CD14-positive monocyte (primary cell): ENCODE measurements at regions not wholly inside any gene's neighbourhood (a gene's known extent, or its start where the extent isn't known, plus 50 kb on each side); places are given as distances from the start of the nearest gene placed in this dataset.

Source experiments
- DNase-seq, 3 donors: peaks; one replicate each; pipeline ENCODE4 v3.0.0-alpha.2; 2011 to 2022
- H2AFZ ChIP-seq: 2 replicates; pipeline ENCODE4 v1.6.0; 2012; ENCODE audit warnings: mild to moderate bottlenecking, low read depth, low read length, inconsistent platforms; ENCODE audit not compliant: insufficient read depth, poor library complexity, severe bottlenecking
- H3K27ac ChIP-seq, 2 donors: 1 replicate in 1 of 2; 2 replicates in 1 of 2; pipeline ENCODE4 v1.5.1; 2012 to 2013; ENCODE audit warnings: low read length in 2 of 2, control low read depth in 1 of 2, inconsistent platforms in 1 of 2, low read depth in 1 of 2, mild to moderate bottlenecking in 1 of 2
- H3K27me3 ChIP-seq, 2 donors: one replicate each; pipeline versions ENCODE4 v1.6.0 to v1.6.1; 2011 to 2013; ENCODE audit warnings: low read length in 2 of 2; ENCODE audit not compliant: control insufficient read depth in 2 of 2, insufficient read depth in 2 of 2
- H3K36me3 ChIP-seq, 2 donors: replicated peaks in 1 of 2; 1 replicate in 1 of 2; 2 replicates in 1 of 2; pipeline versions ENCODE4 v1.5.1 to v1.6.1; 2012 to 2013; ENCODE audit warnings: low read length in 2 of 2, control low read depth in 1 of 2, inconsistent platforms in 1 of 2, mild to moderate bottlenecking in 1 of 2; ENCODE audit not compliant: insufficient read depth in 2 of 2, control insufficient read depth in 1 of 2
- H3K4me1 ChIP-seq, 2 donors: 1 replicate in 1 of 2; 2 replicates in 1 of 2; pipeline versions ENCODE4 v1.5.1 to v1.6.1; 2012 to 2013; ENCODE audit warnings: low read length in 2 of 2, control low read depth in 1 of 2, inconsistent platforms in 1 of 2, mild to moderate bottlenecking in 1 of 2, moderate library complexity in 1 of 2; ENCODE audit not compliant: insufficient read depth in 2 of 2, control insufficient read depth in 1 of 2
- H3K4me2 ChIP-seq: replicated peaks from 2 replicates; pipeline ENCODE3; 2012; ENCODE audit warnings: low read length, moderate library complexity, mild to moderate bottlenecking; ENCODE audit not compliant: poor library complexity, severe bottlenecking; ENCODE audit errors: extremely low read depth
- H3K4me3 ChIP-seq, 3 experiments: fragments of 200-600 bp in 1 of 3; sonication (generic) in 1 of 3; replicated peaks in 1 of 3; 1 replicate in 2 of 3; 2 replicates in 1 of 3; pipeline ENCODE4 v1.5.1; 2011 to 2013; ENCODE audit warnings: low read length in 3 of 3, mild to moderate bottlenecking in 3 of 3, control low read depth in 2 of 3, low read depth in 2 of 3, inconsistent platforms in 1 of 3, moderate library complexity in 1 of 3
- H3K79me2 ChIP-seq: 2 replicates; pipeline ENCODE4 v1.6.0; 2012; ENCODE audit warnings: mild to moderate bottlenecking, control low read depth, inconsistent platforms, low read length, moderate library complexity; ENCODE audit not compliant: insufficient read depth
- H3K9ac ChIP-seq: 2 replicates; pipeline ENCODE4 v1.6.0; 2017; ENCODE audit warnings: low read length, mild to moderate bottlenecking; ENCODE audit not compliant: insufficient read depth, poor library complexity, severe bottlenecking
- H3K9me3 ChIP-seq, 2 donors: replicated peaks in 1 of 2; 1 replicate in 1 of 2; 2 replicates in 1 of 2; pipeline versions ENCODE4 v1.5.1 to v1.6.1; 2012 to 2013; ENCODE audit warnings: low read length in 2 of 2, control low read depth in 1 of 2; ENCODE audit not compliant: control insufficient read depth in 1 of 2, insufficient read depth in 1 of 2
- H4K20me1 ChIP-seq: 2 replicates; pipeline ENCODE4 v1.6.0; 2012; ENCODE audit warnings: mild to moderate bottlenecking, low read length, control low read depth, moderate library complexity; ENCODE audit not compliant: insufficient read depth
- H3K27ac Mint-ChIP-seq, 7 donors: one replicate each; pipeline ENCODE4 v1.8.0; 2020; ENCODE audit warnings: mild to moderate bottlenecking in 7 of 7, mixed read lengths in 7 of 7, moderate library complexity in 6 of 7, inconsistent platforms in 2 of 7
- H3K27me3 Mint-ChIP-seq, 3 donors: one replicate each; pipeline ENCODE4 v1.8.0; 2021 to 2022; ENCODE audit warnings: low read depth in 3 of 3, mild to moderate bottlenecking in 3 of 3, mixed read lengths in 3 of 3, moderate library complexity in 3 of 3, inconsistent platforms in 1 of 3
- H3K36me3 Mint-ChIP-seq, 2 donors: one replicate each; pipeline ENCODE4 v1.8.0; 2020; ENCODE audit warnings: mixed read lengths in 2 of 2, inconsistent platforms in 1 of 2, mild to moderate bottlenecking in 1 of 2
- H3K4me1 Mint-ChIP-seq: one replicate; pipeline ENCODE4 v1.8.0; 2020; ENCODE audit warnings: mild to moderate bottlenecking, mixed read lengths
- H3K4me3 Mint-ChIP-seq, 2 donors: one replicate each; pipeline ENCODE4 v1.8.0; 2020; ENCODE audit warnings: mild to moderate bottlenecking in 2 of 2, mixed read lengths in 2 of 2, moderate library complexity in 1 of 2
- H3K9me3 Mint-ChIP-seq, 7 donors: one replicate each; pipeline ENCODE4 v1.8.0; 2020 to 2022; ENCODE audit warnings: mixed read lengths in 7 of 7, mild to moderate bottlenecking in 6 of 7, moderate library complexity in 6 of 7, inconsistent platforms in 2 of 7
- WGBS: methylation state at CpG from one replicate; pipeline ENCODE4 v1.1.5; 2013; ENCODE audit warnings: missing lambda C conversion rate; ENCODE audit not compliant: insufficient coverage; 5-methylcytosine and 5-hydroxymethylcytosine counted together
- intact Hi-C, 2 donors: fragments of 100-400 bp; cut with micrococcal nuclease; formaldehyde crosslinking; loops; one replicate each; pipeline versions ENCODE4 v1.15.0 to v1.15.1; 2023
- TF ChIP-seq, protein P1 (sequence below): fragments of 200-600 bp; IDR thresholded peaks from one replicate; pipeline ENCODE4 v1.8.0; 2022; ENCODE audit warnings: antibody characterized with exemption, mild to moderate bottlenecking

DNA sequence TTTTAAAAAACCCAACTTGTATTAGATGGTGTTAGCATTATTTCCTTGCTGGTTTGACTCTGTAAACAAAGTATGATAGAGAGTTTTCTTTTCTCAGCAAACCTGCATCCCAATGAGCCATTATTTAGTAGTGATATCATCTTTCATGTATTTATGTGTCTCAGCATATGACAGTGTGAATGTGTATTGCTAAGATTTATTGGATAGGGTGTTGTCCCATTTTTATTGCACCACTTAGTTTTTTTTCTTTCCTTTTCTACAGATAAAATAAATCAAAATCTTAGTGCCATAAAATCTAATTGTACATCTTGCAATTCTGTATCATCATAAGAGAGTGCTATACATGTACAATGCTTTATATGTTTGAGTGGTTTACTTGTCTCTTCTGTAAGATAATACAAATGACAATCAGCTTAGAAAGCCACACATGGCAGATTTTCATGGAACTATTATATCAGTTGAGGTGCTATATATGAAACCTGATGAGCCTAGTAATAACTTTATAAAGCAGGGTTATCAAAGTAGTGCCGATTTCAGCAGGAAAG, 149.2 kb upstream of the CYLC2 start:
- WGBS = no CpG with 5 or more reads among the region's 1 CpG
- no peak overlapping the region for H3K4me3 Mint-ChIP-seq
- no peak overlapping the region for H3K4me3 ChIP-seq
- H3K36me3 Mint-ChIP-seq = no peaks in the 10 kb centered on the region
- no peak overlapping the region for H3K4me2 ChIP-seq
- H3K27me3 Mint-ChIP-seq = no peaks in the 10 kb centered on the region
- H3K79me2 ChIP-seq = no peaks in the 10 kb centered on the region
- H3K36me3 ChIP-seq = no peaks in the 10 kb centered on the region
- no peaks in the 10 kb centered on the region for H3K4me1 ChIP-seq
- no peak overlapping the region for H3K9ac ChIP-seq
- H3K27me3 ChIP-seq = no peaks in the 10 kb centered on the region
- no peaks in the 10 kb centered on the region for H3K4me1 Mint-ChIP-seq
- intact Hi-C loops = no loop called here
- peaks cover 0 to 2% (median 1%) of the 10 kb centered on the region in 7 donors for H3K9me3 Mint-ChIP-seq
- H3K9me3 ChIP-seq = no peaks in the 10 kb centered on the region
- TF ChIP-seq, protein P1, sequence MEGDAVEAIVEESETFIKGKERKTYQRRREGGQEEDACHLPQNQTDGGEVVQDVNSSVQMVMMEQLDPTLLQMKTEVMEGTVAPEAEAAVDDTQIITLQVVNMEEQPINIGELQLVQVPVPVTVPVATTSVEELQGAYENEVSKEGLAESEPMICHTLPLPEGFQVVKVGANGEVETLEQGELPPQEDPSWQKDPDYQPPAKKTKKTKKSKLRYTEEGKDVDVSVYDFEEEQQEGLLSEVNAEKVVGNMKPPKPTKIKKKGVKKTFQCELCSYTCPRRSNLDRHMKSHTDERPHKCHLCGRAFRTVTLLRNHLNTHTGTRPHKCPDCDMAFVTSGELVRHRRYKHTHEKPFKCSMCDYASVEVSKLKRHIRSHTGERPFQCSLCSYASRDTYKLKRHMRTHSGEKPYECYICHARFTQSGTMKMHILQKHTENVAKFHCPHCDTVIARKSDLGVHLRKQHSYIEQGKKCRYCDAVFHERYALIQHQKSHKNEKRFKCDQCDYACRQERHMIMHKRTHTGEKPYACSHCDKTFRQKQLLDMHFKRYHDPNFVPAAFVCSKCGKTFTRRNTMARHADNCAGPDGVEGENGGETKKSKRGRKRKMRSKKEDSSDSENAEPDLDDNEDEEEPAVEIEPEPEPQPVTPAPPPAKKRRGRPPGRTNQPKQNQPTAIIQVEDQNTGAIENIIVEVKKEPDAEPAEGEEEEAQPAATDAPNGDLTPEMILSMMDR = no peak
- no peaks in the 10 kb centered on the region for H4K20me1 ChIP-seq
- no peak for DNase-seq
- H3K27ac ChIP-seq = no peak overlapping the region
- H3K27ac Mint-ChIP-seq = no peak overlapping the region
- H2AFZ ChIP-seq = no peak overlapping the region

DNA sequence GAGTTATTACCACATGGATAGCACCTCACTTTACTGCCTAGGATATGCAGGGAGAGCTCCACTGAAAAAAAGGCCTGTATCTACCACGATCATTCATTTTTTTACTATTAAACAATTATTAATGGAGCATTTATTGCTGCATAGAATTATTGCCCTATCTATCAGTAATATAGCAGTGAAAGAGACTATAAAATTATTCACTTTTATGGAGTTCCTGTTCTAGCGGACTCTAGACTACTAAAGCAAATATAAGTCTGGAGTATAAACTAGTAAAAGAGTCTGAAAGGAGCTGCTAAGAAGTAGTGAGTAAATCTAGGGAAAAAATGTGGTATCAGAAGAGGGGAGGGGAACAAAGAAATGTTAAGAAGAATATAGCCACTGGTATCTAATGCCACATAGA, 150.4 kb upstream of the CYLC2 start:
- Histone ChIP-seq H3K36me3 (no peaks in the 10 kb centered on the region), H4K20me1 (no peaks in the 10 kb centered on the region), H3K27me3 (no peaks in the 10 kb centered on the region), H3K9ac (no peak overlapping the region), H3K79me2 (no peaks in the 10 kb centered on the region), H3K4me3 (no peak overlapping the region), H3K9me3 (no peaks in the 10 kb centered on the region), H3K27ac (no peak overlapping the region), H2AFZ (no peak overlapping the region), H3K4me1 (no peaks in the 10 kb centered on the region), H3K4me2 (no peak overlapping the region)
- DNase-seq = no peak
- H3K27me3 Mint-ChIP-seq = no peaks in the 10 kb centered on the region
- intact Hi-C loops = no loop called here
- peaks cover 0 to 3% (median 1%) of the 10 kb centered on the region in 7 donors for H3K9me3 Mint-ChIP-seq
- TF ChIP-seq, protein P1 = no peak
- H3K4me1 Mint-ChIP-seq = no peaks in the 10 kb centered on the region
- no peak overlapping the region for H3K27ac Mint-ChIP-seq
- no peaks in the 10 kb centered on the region for H3K36me3 Mint-ChIP-seq
- H3K4me3 Mint-ChIP-seq = no peak overlapping the region
- WGBS = 100% methylated on average over 1 of the region's 2 CpGs
